HUES6 (cell line): ENCODE measurements at regions not wholly inside any gene's neighbourhood (a gene's known extent, or its start where the extent isn't known, plus 50 kb on each side); places are given as distances from the start of the nearest gene placed in this dataset.
"Not testable (repeated sequence)": the region's sequence is repeated elsewhere in the genome, so short reads cannot be mapped to it uniquely, and the experiment has no call there.

Source experiments
- H3K27ac ChIP-seq: 2 replicates; pipeline ENCODE4 v1.7.0; 2013; ENCODE audit warnings: low read depth, mild to moderate bottlenecking, low read length, inconsistent platforms
- H3K27me3 ChIP-seq: 2 replicates; pipeline ENCODE4 v1.6.1; 2013; ENCODE audit warnings: low read length; ENCODE audit not compliant: control insufficient read depth, insufficient read depth
- H3K36me3 ChIP-seq: 2 replicates; pipeline ENCODE4 v1.6.1; 2013; ENCODE audit warnings: low read length; ENCODE audit not compliant: control insufficient read depth, insufficient read depth
- H3K4me1 ChIP-seq: 2 replicates; pipeline ENCODE4 v1.6.1; 2013; ENCODE audit warnings: low read length; ENCODE audit not compliant: control insufficient read depth, insufficient read depth
- H3K4me3 ChIP-seq: 2 replicates; pipeline ENCODE4 v1.5.1; 2013; ENCODE audit warnings: low read depth, low read length
- H3K9ac ChIP-seq: one replicate; pipeline ENCODE4 v1.6.1; 2013; ENCODE audit warnings: mild to moderate bottlenecking, low read length
- H3K9me3 ChIP-seq: 2 replicates; pipeline ENCODE4 v1.6.1; 2013; ENCODE audit warnings: low read depth, low read length; ENCODE audit not compliant: control insufficient read depth, insufficient read depth

DNA sequence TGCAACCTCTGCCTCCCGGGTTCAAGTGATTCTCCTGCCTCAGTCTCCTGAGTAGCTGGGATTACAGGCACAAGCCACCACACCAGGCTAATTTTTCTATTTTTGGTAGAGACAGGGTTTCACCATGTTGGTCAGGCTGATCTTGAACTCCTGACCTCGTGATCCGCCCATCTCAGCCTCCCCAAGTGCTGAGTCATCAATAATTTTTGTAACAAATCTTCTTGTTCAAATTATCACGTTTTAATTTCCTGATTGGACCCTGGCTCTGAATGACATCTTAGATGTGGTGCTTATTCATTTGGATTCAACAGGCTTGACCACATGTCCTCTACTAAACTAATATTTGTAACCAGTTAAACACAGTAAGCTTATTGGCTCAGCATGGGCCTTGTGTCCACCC is 151.3 kb upstream of the TGFBR2 start:
- H3K27ac ChIP-seq, H3K4me3 ChIP-seq, H3K9me3 ChIP-seq, H3K4me1 ChIP-seq, H3K9ac ChIP-seq, H3K36me3 ChIP-seq, H3K27me3 ChIP-seq: not testable (repeated sequence)

DNA sequence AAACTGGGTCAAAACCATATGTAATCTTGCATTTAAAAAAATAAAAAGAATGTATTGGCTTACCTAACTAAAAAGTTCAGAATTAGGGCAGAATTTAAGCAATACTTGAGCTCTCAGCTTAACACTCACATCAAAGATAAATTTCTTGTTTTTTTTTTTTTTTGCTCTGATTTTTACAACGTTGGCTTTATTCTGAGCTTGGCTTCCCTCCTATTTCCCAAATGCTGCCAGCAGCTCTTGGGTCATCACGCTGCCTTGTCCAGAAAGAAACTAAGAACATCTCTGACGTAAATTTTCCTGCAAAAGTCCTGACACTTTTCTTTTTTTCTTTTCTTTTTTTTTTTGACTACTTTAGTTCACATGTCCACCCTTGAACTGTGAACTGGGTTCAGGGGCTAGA is 150.6 kb upstream of the TGFBR2 start:
- H3K4me1 ChIP-seq: no peaks in the 10 kb centered on the region
- H3K36me3 ChIP-seq: no peaks in the 10 kb centered on the region
- no peak overlapping the region for H3K27ac ChIP-seq
- peaks cover 7% of the 10 kb centered on the region; the same call in 1 of the 2 replicates for H3K9me3 ChIP-seq
- H3K4me3 ChIP-seq: no peak overlapping the region
- H3K9ac ChIP-seq: no peak overlapping the region
- H3K27me3 ChIP-seq: no peaks in the 10 kb centered on the region

DNA sequence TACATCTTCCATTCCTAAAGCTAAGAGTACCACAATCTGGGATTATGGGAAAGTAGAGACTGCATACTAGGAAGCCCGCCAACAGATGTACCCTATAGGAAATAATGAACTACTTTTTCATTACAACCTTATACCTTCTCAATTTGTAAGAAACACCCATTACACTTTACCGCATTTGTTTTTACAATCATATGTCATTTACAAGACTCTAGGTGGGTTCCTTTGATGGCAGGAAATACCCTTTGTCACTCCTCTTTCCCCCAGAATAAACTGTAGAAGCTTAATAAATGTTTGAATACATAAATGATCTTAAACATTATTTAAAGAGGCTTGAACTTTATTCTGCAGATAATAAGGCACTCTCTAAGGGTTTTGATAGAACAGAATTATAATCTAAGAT is 150.1 kb upstream of the TGFBR2 start:
- Histone ChIP-seq H3K9ac (no peak overlapping the region), H3K36me3 (no peaks in the 10 kb centered on the region), H3K9me3 (peaks cover 7% of the 10 kb centered on the region; the same call in 1 of the 2 replicates), H3K4me1 (no peaks in the 10 kb centered on the region), H3K4me3 (no peak overlapping the region), H3K27ac (no peak overlapping the region), H3K27me3 (no peaks in the 10 kb centered on the region)

DNA sequence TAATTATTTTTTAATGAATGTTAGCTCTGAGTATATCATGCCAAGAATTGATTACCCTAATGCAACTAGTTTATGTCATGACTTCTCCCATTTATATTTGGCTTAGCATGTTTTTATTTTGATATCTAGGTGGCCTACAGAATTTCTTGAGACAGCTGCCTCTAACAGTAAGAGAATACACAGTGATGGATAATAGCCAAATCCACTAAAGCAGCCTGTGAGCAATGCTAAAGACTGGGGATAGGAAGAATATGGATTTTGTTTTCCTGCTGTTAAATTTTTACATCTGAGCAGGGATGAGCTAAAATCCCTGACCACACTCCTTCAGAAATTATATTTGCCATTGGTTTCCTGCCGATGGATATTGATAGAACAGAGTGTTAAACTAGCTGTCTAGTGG is 149.3 kb upstream of the TGFBR2 start:
- H3K27ac ChIP-seq: no peak overlapping the region
- H3K9ac ChIP-seq: no peak overlapping the region
- H3K27me3 ChIP-seq: no peaks in the 10 kb centered on the region
- no peaks in the 10 kb centered on the region for H3K4me1 ChIP-seq
- no peak overlapping the region for H3K4me3 ChIP-seq
- H3K9me3 ChIP-seq: peaks cover 7% of the 10 kb centered on the region; the same call in 1 of the 2 replicates
- H3K36me3 ChIP-seq: no peaks in the 10 kb centered on the region

DNA sequence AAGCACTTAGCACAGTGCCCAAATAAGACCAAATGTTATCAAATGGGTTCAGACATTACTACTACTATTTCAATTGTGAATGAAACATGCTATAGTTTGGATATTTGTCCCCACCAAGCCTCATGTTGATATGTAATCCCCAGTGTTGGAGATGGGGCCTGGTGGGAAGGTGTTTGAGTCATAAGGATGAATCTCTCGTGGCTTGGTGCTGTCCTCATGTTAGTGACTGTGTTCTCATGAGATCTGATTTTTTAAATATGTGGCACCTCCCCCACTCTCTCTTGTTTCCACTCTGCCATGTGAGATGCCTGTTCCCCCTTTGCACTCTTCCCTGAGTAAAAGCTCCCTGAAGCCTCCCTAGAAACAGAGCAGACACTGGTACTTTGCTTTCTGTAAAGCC is 148.7 kb upstream of the TGFBR2 start:
- Histone ChIP-seq H3K4me3 (no peak overlapping the region), H3K36me3 (no peaks in the 10 kb centered on the region), H3K9me3 (peaks cover 3% of the 10 kb centered on the region; the same call in 1 of the 2 replicates), H3K27me3 (no peaks in the 10 kb centered on the region), H3K9ac (no peak overlapping the region), H3K27ac (no peak overlapping the region), H3K4me1 (no peaks in the 10 kb centered on the region)

DNA sequence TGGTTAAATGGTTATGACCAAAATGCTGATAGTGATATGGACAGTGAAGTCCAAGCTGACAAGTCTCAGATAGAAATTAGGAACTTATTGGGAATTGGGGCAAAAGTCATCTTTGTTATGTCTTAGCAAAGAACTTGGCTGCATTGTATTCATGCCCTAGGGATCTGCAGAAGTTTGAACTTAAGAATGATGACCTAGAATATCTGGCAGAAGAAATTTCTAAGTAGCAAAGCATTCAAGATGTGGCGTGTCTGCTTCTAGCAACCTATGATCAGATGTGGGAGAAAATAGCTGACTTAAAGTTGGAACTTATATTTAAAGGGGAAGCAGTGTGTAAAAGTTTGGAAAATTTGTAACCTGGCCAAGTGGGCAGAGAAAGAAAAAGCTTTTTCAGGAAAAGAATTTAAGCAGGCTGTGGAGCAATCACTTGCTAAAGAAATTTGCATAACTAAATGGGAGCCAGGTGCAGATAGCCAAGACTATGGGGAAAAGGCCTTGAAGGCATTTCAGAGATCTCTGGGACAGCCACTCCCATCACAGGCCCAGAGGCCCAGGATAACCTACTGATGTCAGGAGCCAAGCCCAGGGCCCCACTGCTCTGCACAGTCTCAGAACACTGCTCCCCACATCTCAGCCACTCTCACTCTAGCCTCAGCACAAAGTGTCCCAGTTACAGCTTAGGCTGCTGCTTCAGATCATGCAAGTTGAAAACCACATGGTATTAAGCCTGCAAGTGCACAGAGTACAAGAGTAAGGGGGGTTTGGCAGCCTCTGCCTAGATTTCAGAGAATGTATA is 147.8 kb upstream of the TGFBR2 start:
- no peaks in the 10 kb centered on the region for H3K27me3 ChIP-seq
- H3K27ac ChIP-seq: no peak overlapping the region
- no peak overlapping the region for H3K4me3 ChIP-seq
- no peaks in the 10 kb centered on the region for H3K4me1 ChIP-seq
- H3K36me3 ChIP-seq: no peaks in the 10 kb centered on the region
- H3K9me3 ChIP-seq: 0 out of 2 replicates have a peak, but pooled peaks cover 3% of the 10 kb centered on the region
- no peak overlapping the region for H3K9ac ChIP-seq

DNA sequence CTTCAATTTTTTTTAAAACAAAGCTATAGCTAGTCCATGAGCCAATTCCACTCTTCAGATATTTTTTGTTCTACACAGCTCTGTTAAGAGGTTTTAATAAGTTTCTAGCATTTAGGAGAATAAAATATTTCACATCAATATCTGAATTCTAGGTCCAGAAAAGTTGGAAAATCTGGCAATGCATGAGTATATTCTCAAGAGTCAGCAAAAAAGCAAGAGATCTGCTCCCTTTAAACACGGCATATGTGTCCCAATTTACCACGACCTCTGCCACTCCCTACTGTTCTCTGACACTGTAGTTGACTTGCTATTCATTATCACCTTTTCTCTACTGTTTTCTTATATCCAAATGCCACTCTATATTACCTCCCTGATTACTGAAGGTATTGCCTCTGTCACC is 145.1 kb upstream of the TGFBR2 start:
- Histone ChIP-seq H3K9me3 (0 out of 2 replicates have a peak, but pooled peaks cover 3% of the 10 kb centered on the region), H3K27ac (no peak overlapping the region), H3K27me3 (no peaks in the 10 kb centered on the region), H3K4me3 (no peak overlapping the region), H3K4me1 (no peaks in the 10 kb centered on the region), H3K36me3 (no peaks in the 10 kb centered on the region), H3K9ac (no peak overlapping the region)

DNA sequence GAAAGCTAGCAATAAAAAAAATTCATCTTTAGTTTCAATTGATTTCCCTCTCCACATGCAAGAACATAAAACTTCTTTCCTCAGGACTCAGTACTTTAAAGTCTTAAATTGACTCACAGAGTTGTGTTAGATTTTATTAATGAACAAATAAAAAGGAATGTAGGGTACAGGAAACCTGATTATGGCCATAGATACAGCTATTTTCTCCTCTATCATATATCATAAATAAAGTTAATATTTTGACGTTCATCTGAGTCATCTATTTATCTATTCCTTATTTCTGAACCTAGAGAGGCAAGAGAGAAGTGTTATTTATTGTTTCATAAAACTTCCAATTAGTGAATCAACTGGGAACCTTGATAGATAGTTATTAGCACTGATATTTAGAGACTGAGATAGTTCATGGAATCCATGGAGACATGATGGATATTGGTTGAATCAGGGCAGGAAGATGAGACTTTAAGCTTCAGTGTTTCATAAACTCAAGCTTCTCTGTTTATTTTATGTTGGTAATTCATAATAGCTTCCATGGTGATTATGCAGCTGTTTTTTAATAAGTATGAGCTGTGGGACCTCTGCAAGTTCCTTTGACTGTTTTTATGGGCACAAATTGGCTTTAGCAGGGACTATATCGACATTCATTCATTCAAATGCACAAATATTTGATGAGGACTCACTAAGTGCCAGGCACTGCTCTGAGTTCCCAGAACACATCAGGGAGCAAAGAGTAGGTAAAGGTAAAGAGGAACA is 143.5 kb upstream of the TGFBR2 start:
- Histone ChIP-seq H3K27ac (no peak overlapping the region), H3K27me3 (no peaks in the 10 kb centered on the region), H3K36me3 (no peaks in the 10 kb centered on the region), H3K9me3 (0 out of 2 replicates have a peak, but pooled peaks cover 3% of the 10 kb centered on the region), H3K9ac (no peak overlapping the region), H3K4me3 (no peak overlapping the region), H3K4me1 (no peaks in the 10 kb centered on the region)

DNA sequence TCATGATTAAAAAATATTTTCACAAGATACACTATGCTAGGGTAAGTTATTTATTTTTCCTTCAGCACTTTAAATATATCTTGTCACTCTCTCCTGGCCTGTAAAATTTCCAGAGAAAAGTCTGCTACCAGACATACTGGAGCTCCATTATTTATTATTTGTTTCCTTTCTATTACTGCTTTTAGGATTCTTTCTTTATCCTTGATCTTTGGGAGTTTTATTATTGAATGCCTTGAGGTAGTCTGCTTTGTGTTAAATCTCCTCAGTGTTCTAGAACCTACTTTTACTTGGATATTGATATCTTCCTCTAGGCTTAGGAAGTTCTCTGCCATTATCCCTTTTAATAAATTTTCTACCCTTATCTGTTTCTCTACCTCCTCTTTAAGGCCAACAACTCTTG is 142.0 kb upstream of the TGFBR2 start:
- Histone ChIP-seq H3K9ac (no peak overlapping the region), H3K9me3 (no peaks in the 10 kb centered on the region), H3K27me3 (no peaks in the 10 kb centered on the region), H3K4me3 (no peak overlapping the region), H3K36me3 (no peaks in the 10 kb centered on the region), H3K27ac (no peak overlapping the region), H3K4me1 (no peaks in the 10 kb centered on the region)

DNA sequence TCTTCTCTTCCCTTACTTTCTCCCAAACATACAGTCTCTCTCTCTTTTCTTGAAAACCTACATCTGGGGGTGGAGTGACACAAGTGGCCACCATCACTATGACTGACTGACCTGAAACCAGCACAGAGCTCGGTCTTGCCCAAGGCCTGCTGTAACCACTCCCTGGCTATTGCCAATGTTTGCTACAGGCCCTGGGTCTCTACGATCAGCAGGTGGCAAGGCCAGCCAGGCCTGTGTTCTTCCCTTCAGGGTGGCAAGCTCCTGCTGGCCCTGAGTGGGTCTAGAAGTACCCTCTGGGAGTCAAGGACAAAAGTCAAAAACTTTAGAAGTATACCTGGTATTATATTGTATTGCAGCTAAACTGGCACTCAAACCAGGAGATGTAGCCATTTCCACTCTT is 140.9 kb upstream of the TGFBR2 start:
- Histone ChIP-seq H3K4me3 (no peak overlapping the region), H3K27ac (no peak overlapping the region), H3K9me3 (no peaks in the 10 kb centered on the region), H3K27me3 (no peaks in the 10 kb centered on the region), H3K9ac (no peak overlapping the region), H3K4me1 (no peaks in the 10 kb centered on the region), H3K36me3 (no peaks in the 10 kb centered on the region)

DNA sequence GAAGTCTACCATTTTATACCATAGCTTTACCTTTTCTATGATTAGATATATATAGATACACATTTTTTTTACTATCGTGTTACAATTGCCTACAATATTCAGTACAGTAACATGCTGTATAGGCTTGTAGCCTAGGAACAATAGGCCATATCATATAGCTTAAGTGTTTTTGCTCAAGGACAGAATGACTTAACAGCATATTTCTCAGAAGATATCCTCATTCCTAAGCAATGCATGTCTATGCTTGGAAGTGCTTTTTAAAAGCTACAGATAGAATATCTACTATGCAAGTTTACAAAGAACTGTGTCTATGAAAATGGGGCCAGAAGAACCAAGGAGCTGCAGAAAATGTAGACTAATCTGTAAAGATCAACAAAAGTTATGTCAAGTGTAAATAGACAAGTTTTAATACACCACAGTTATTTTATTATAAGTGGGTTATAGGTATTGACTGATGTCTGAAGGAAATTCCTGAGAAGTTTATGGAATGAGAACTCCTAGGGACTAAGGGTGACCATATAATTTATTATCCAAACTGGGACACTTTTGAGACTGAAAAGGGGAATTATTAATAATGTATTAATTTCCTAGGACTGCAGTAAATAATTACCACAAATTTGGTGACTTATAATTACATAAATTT is 138.7 kb upstream of the TGFBR2 start:
- H3K9me3 ChIP-seq: no peaks in the 10 kb centered on the region
- no peaks in the 10 kb centered on the region for H3K4me1 ChIP-seq
- no peak overlapping the region for H3K9ac ChIP-seq
- no peak overlapping the region for H3K4me3 ChIP-seq
- H3K27me3 ChIP-seq: no peaks in the 10 kb centered on the region
- no peak overlapping the region for H3K27ac ChIP-seq
- H3K36me3 ChIP-seq: no peaks in the 10 kb centered on the region
